HEK293 (cell line): ENCODE measurements at regions not wholly inside any gene's neighbourhood (a gene's known extent, or its start where the extent isn't known, plus 50 kb on each side); places are given as distances from the start of the nearest gene placed in this dataset.

Experiments used
- AEBP2 ChIP-seq: fragments of 450-650 bp; formaldehyde crosslinking; IDR thresholded peaks from 2 replicates; pipeline ENCODE4 v1.5.1; 2016; ENCODE audit warnings: missing biosample characterization, missing genetic modification characterization, borderline replicate concordance
- CTCF ChIP-seq: fragments of 450-650 bp; formaldehyde crosslinking; IDR thresholded peaks from 2 replicates; pipeline ENCODE4 v1.5.1; 2016; ENCODE audit warnings: missing biosample characterization, missing genetic modification characterization
- IKZF3 ChIP-seq: fragments of 450-650 bp; IDR thresholded peaks from 2 replicates; pipeline ENCODE4 v1.5.0; 2018; ENCODE audit warnings: missing biosample characterization, mild to moderate bottlenecking, missing genetic modification characterization, moderate library complexity
- KLF8 ChIP-seq: fragments of 450-650 bp; formaldehyde crosslinking; IDR thresholded peaks from 2 replicates; pipeline ENCODE4 v1.5.1; 2016; ENCODE audit warnings: missing biosample characterization, missing genetic modification characterization
- KLF9 ChIP-seq: fragments of 450-650 bp; formaldehyde crosslinking; IDR thresholded peaks from 2 replicates; pipeline ENCODE4 v1.5.1; 2016; ENCODE audit warnings: missing biosample characterization, missing genetic modification characterization, low read depth
- SETDB1 ChIP-seq: IDR thresholded peaks from one replicate; pipeline ENCODE4 v1.6.1; 2017; ENCODE audit warnings: mild to moderate bottlenecking, low read length, moderate library complexity, mixed read lengths; ENCODE audit not compliant: insufficient read length
- TCF7L2 ChIP-seq: IDR thresholded peaks from 2 replicates; pipeline ENCODE4 v1.6.1; 2011; ENCODE audit warnings: low read depth, mild to moderate bottlenecking, inconsistent platforms, low read length, moderate library complexity, borderline replicate concordance
- ZIC2 ChIP-seq: fragments of 450-650 bp; formaldehyde crosslinking; IDR thresholded peaks from 2 replicates; pipeline ENCODE4 v1.5.1; 2016; ENCODE audit warnings: missing biosample characterization, missing genetic modification characterization
- ZNF138 ChIP-seq: fragments of 450-650 bp; formaldehyde crosslinking; IDR thresholded peaks from 2 replicates; pipeline ENCODE4 v1.5.1; 2016; ENCODE audit warnings: missing biosample characterization, missing genetic modification characterization, borderline replicate concordance
- ZNF16 ChIP-seq: fragments of 450-650 bp; formaldehyde crosslinking; IDR thresholded peaks from 2 replicates; pipeline ENCODE4 v1.5.1; 2016; ENCODE audit warnings: low read depth, missing biosample characterization, missing genetic modification characterization
- ZNF274 ChIP-seq, 2 experiments: fragments of 200-500 bp in 1 of 2; fragments of 450-650 bp in 1 of 2; sonication (Bioruptor generic) in 1 of 2; formaldehyde crosslinking in 1 of 2; IDR thresholded peaks; 2 replicates each; pipeline versions ENCODE4 v1.5.1 to v1.6.1; 2014 to 2016; ENCODE audit warnings: borderline replicate concordance in 1 of 2, inconsistent platforms in 1 of 2, low read length in 1 of 2, missing biosample characterization in 1 of 2, missing genetic modification characterization in 1 of 2
- ZNF623 ChIP-seq: fragments of 450-650 bp; formaldehyde crosslinking; IDR thresholded peaks from 2 replicates; pipeline ENCODE4 v1.5.1; 2016; ENCODE audit warnings: missing biosample characterization, missing genetic modification characterization
- ZNF639 ChIP-seq: fragments of 450-650 bp; formaldehyde crosslinking; IDR thresholded peaks from 2 replicates; pipeline ENCODE4 v1.5.1; 2016; ENCODE audit warnings: missing biosample characterization, missing genetic modification characterization
- ZNF692 ChIP-seq: fragments of 450-650 bp; formaldehyde crosslinking; IDR thresholded peaks from 2 replicates; pipeline ENCODE4 v1.5.1; 2016; ENCODE audit warnings: missing biosample characterization, missing genetic modification characterization

- TF ChIP-seq TCF7L2 (no peak), ZNF16 (no peak), SETDB1 (no peak), ZNF138 (tag by site-specific recombination) (no peak), ZNF692 (tag by site-specific recombination) (no peak), CTCF (tag by site-specific recombination) (no peak), KLF9 (no peak), ZNF274 (IDR thresholded peaks at IDR 0.05; ENCODE audit: low read length) (no peak), ZNF274 (tag by site-specific recombination; IDR thresholded peaks at IDR 0.05; ENCODE audit: borderline replicate concordance) (no peak), ZNF639 (tag by site-specific recombination) (no peak), ZNF623 (no peak), ZIC2 (tag by site-specific recombination) (no peak), AEBP2 (tag by site-specific recombination) (no peak), KLF8 (tag by site-specific recombination) (no peak), IKZF3 (tag by site-specific recombination) (no peak)
These were observed 1604.7 kb downstream of the PLA2G4A start for GRCh38 chr1:188433425-188433824.
